K562 (cell line): ENCODE measurements at regions not wholly inside any gene's neighbourhood (a gene's known extent, or its start where the extent isn't known, plus 50 kb on each side); places are given as distances from the start of the nearest gene placed in this dataset.
A peak's percentile ranks its signal among the peaks of the same experiment; 100 is the strongest.

Experiments used
- ATAC-seq: fragments of 200-7000 bp; cut with Tn5 transposase; 3 replicates; pipeline ENCODE4 v1.9.1; 2020; ENCODE audit warnings: moderate library complexity
- BruUV-seq: library from RNA; stranded (reverse); fragments of 400-500 nt; replicated peaks from 2 replicates; lab custom pipeline; 2021; lab: Mats Ljungman, UMichigan
- CTCF ChIA-PET: fragments of 300-600 bp; formaldehyde crosslinking; extraction: SDS; loops from one replicate; lab custom pipeline; 2021; ENCODE audit warnings: low intra/inter-chr PET ratio; lab: Yijun Ruan, JAX
- POLR2A ChIA-PET: fragments of 300-600, 350-650 bp; sonication (Branson Sonifier 250); formaldehyde crosslinking; extraction: SDS; loops from one replicate; lab custom pipeline; 2021; ENCODE audit warnings: antibody characterized with exemption, inconsistent platforms; lab: Yijun Ruan, JAX
- DNase-seq, 4 experiments: peaks; one replicate each; pipeline versions ENCODE4 v3.0.0 to v3.0.0-alpha.2; 2011 to 2018; ENCODE audit warnings: low spot score in 3 of 4, mixed read lengths in 3 of 4; ENCODE audit errors: extremely low read depth in 1 of 4
- FAIRE-seq: peaks from 2 replicates; lab custom pipeline; 2011; peaks lifted over from hg19 to GRCh38; lab: Jason Lieb, UNC
- H2AFZ ChIP-seq: 2 replicates; pipeline ENCODE4 v1.6.0; 2011; ENCODE audit warnings: low read depth, low read length, control low read depth, inconsistent platforms
- H3K27ac ChIP-seq: fragments of 200-600 bp; 3 replicates; pipeline ENCODE4 v1.8.0; 2011; ENCODE audit warnings: low read depth, mild to moderate bottlenecking, control low read depth, inconsistent platforms, low read length, moderate library complexity, mixed read lengths; ENCODE audit errors: extremely low read depth
- H3K27me3 ChIP-seq, 2 experiments: fragments of 300-600 bp in 1 of 2; 2 replicates in 1 of 2; 3 replicates in 1 of 2; pipeline versions ENCODE4 v1.6.0 to v1.8.0; 2011; ENCODE audit warnings: inconsistent platforms in 2 of 2, low read length in 2 of 2, mild to moderate bottlenecking in 1 of 2, mixed read lengths in 1 of 2, moderate library complexity in 1 of 2; ENCODE audit not compliant: control insufficient read depth in 2 of 2, insufficient read depth in 2 of 2
- H3K36me3 ChIP-seq: fragments of 300-600 bp; 3 replicates; pipeline ENCODE4 v1.8.0; 2011; ENCODE audit warnings: mild to moderate bottlenecking, low read length, inconsistent platforms; ENCODE audit not compliant: control insufficient read depth, insufficient read depth
- H3K4me1 ChIP-seq, 2 experiments: fragments of 200-600 bp in 1 of 2; replicated peaks in 1 of 2; 2 replicates in 1 of 2; 3 replicates in 1 of 2; pipeline versions ENCODE4 v1.5.1 to v1.8.0; 2011; ENCODE audit warnings: inconsistent platforms in 2 of 2, low read length in 2 of 2, mild to moderate bottlenecking in 1 of 2, mixed read lengths in 1 of 2, moderate library complexity in 1 of 2; ENCODE audit not compliant: control insufficient read depth in 2 of 2, insufficient read depth in 2 of 2
- H3K4me2 ChIP-seq: 2 replicates; pipeline ENCODE4 v1.6.1; 2011; ENCODE audit warnings: low read length, control low read depth, inconsistent platforms, mixed read lengths; ENCODE audit not compliant: insufficient read depth
- H3K4me3 ChIP-seq: fragments of 200-600 bp; sonication (generic), shearing (Covaris generic); 2 replicates; pipeline ENCODE4 v1.5.1; 2016; ENCODE audit warnings: control low read depth, inconsistent platforms
- H3K79me2 ChIP-seq: fragments of 200-600 bp; 3 replicates; pipeline ENCODE4 v1.8.0; 2011; ENCODE audit warnings: low read length, inconsistent platforms; ENCODE audit not compliant: control insufficient read depth, insufficient read depth
- H3K9ac ChIP-seq, 2 experiments: 2 replicates each; pipeline versions ENCODE4 v1.6.0 to v1.6.1; 2011; ENCODE audit warnings: low read depth in 2 of 2, low read length in 2 of 2, control low read depth in 1 of 2, inconsistent platforms in 1 of 2, mild to moderate bottlenecking in 1 of 2, mixed read lengths in 1 of 2; ENCODE audit not compliant: insufficient read depth in 1 of 2
- H3K9me1 ChIP-seq: one replicate; pipeline ENCODE4 v1.6.0; 2011; ENCODE audit warnings: inconsistent platforms, mild to moderate bottlenecking, low read length, moderate library complexity; ENCODE audit not compliant: control insufficient read depth, insufficient read depth
- H3K9me3 ChIP-seq: replicated peaks from 2 replicates; pipeline ENCODE4 v1.5.1; 2011; ENCODE audit warnings: low read depth, low read length, inconsistent platforms; ENCODE audit not compliant: control insufficient read depth, insufficient read depth
- H4K20me1 ChIP-seq: replicated peaks from 2 replicates; pipeline ENCODE4 v1.6.1; 2011; ENCODE audit warnings: low read length, inconsistent platforms, mixed read lengths; ENCODE audit not compliant: control insufficient read depth, insufficient read depth
- CCNT2 ChIP-seq: IDR thresholded peaks from 2 replicates; pipeline ENCODE4 v1.6.1; 2011; ENCODE audit warnings: borderline replicate concordance, low read depth, mild to moderate bottlenecking, moderate library complexity, mixed read lengths, low read length; ENCODE audit not compliant: insufficient read length; ENCODE audit errors: extremely low read depth
- CTCF ChIP-seq, 3 experiments: IDR thresholded peaks in 2 of 3; conservative IDR thresholded peaks in 1 of 3; 2 replicates each; pipeline ENCODE4 v1.5.1; 2011 to 2012; ENCODE audit warnings: low read length in 3 of 3, mild to moderate bottlenecking in 3 of 3, control low read depth in 2 of 3, improper control_type of control experiment in 1 of 3, inconsistent platforms in 1 of 3, low read depth in 1 of 3, mixed read lengths in 1 of 3, moderate library complexity in 1 of 3; ENCODE audit not compliant: insufficient read depth in 2 of 3
- ELF4 ChIP-seq: fragments of 450-650 bp; formaldehyde crosslinking; IDR thresholded peaks from 2 replicates; pipeline ENCODE4 v1.4.0; 2022; ENCODE audit warnings: missing genetic modification characterization
- RAD21 ChIP-seq, 2 experiments: fragments of 250-450 bp in 1 of 2; fragments of 450-650 bp in 1 of 2; sonication (Bioruptor Pico) in 1 of 2; formaldehyde crosslinking in 1 of 2; IDR thresholded peaks in 1 of 2; conservative IDR thresholded peaks in 1 of 2; 2 replicates each; pipeline versions ENCODE4 v1.4.0 to v1.8.0; 2020 to 2022; ENCODE audit warnings: mild to moderate bottlenecking in 2 of 2, moderate library complexity in 1 of 2
- RBFOX2 ChIP-seq: fragments of 200-400 bp; formaldehyde crosslinking; IDR thresholded peaks from 2 replicates; pipeline ENCODE4 v1.6.1; 2017; ENCODE audit warnings: low read depth, mild to moderate bottlenecking, low read length, moderate library complexity
- SETDB1 ChIP-seq: IDR thresholded peaks from one replicate; pipeline ENCODE4 v1.6.1; 2012; ENCODE audit warnings: low read length, control low read depth, inconsistent platforms
- TEAD2 ChIP-seq: fragments of 450-650 bp; IDR thresholded peaks from 2 replicates; pipeline ENCODE4 v1.6.1; 2016; ENCODE audit warnings: missing genetic modification characterization, control low read depth, missing compliant biosample characterization
- ZEB2 ChIP-seq: fragments of 450-650 bp; IDR thresholded peaks from 2 replicates; pipeline ENCODE4 v1.6.1; 2016
- ZNF140 ChIP-seq: fragments of 250-450 bp; sonication (Bioruptor Pico); IDR thresholded peaks from 2 replicates; pipeline ENCODE4 v1.8.0; 2021; ENCODE audit warnings: moderate library complexity, mild to moderate bottlenecking, inconsistent platforms
- ZNF280A ChIP-seq: fragments of 450-650 bp; IDR thresholded peaks from 2 replicates; pipeline ENCODE4 v1.6.1; 2018; ENCODE audit warnings: mild to moderate bottlenecking, low read depth; ENCODE audit not compliant: partially characterized antibody
- WGBS: fragments of 100-300 bp; shearing (Covaris generic); methylation state at CpG from one replicate; pipeline ENCODE4 v1.1.6; 2016; ENCODE audit warnings: low coverage, mixed read lengths; ENCODE audit not compliant: insufficient coverage; ENCODE audit errors: missing lambda C conversion rate; 5-methylcytosine and 5-hydroxymethylcytosine counted together
- in situ Hi-C: fragments of 300-500 bp; cut with MboI; formaldehyde crosslinking; loops from 4 replicates; pipeline ENCODE4 v1.15.0; 2018; ENCODE audit warnings: inconsistent platforms, mixed read lengths
- intact Hi-C: fragments of 100-400 bp; cut with micrococcal nuclease; formaldehyde crosslinking; loops from 2 replicates; pipeline ENCODE4 v1.14.2; 2022

GRCh38 chr11:127345819-127346459 lies 345.4 kb upstream of the KIRREL3 start:
- BruUV-seq = no TSS peak
- Histone ChIP-seq H3K9me3 (no peaks in the 10 kb centered on the region), H3K4me3 (no peak overlapping the region), H3K9me1 (no peaks in the 10 kb centered on the region), H3K79me2 (no peaks in the 10 kb centered on the region), H3K36me3 (no peaks in the 10 kb centered on the region), H3K27me3 (no peaks in the 10 kb centered on the region), H3K27ac (no peak overlapping the region), H2AFZ (no peak overlapping the region), H3K4me1 (no peaks in the 10 kb centered on the region), H3K4me2 (no peak overlapping the region), H4K20me1 (no peaks in the 10 kb centered on the region), H3K9ac (no peak overlapping the region)
- FAIRE-seq (no peak), ATAC-seq (no peak), DNase-seq (peak; percentile 8 to 20 (median 15))
- intact Hi-C loops (loop anchor here (5.0 kb wide), 1 partner anchor 904 kb away; no protein-coding TSS in a partner anchor), in situ Hi-C loops (no loop called here)
- POLR2A ChIA-PET = no interaction called here
- TF ChIP-seq SETDB1 (no peak), CCNT2 (no peak), ZEB2 (no peak), ZNF280A (no peak), ELF4 (CRISPR knock-in tag) (no peak), ZNF140 (CRISPR knock-in tag) (no peak), RAD21 (CRISPR knock-in tag; conservative IDR thresholded peaks at IDR 0.05 in 1 of 2, IDR thresholded peaks at IDR 0.05 in 1 of 2) (peak; percentile 32 to 43; a peak in 3 of 4 replicates), CTCF (IDR thresholded peaks at IDR 0.05 in 2 of 3, conservative IDR thresholded peaks at IDR 0.05 in 1 of 3; ENCODE audit: insufficient read depth in 2 of 3, low read depth in 1 of 3, low read length in 3 of 3) (peak; percentile 15 to 45 (median 43); a peak in 2 of 6 replicates), RBFOX2 (no peak), TEAD2 (tag) (no peak)
- CTCF ChIA-PET = no interaction called here
- WGBS = 1% methylated on average over 12 of the region's 12 CpGs
